ENCODE measurements at regions not wholly inside any gene's neighbourhood (a gene's known extent, or its start where the extent isn't known, plus 50 kb on each side); places are given as distances from the start of the nearest gene placed in this dataset.

- H3K27me3 ChIP-seq (ENCODE audit: control insufficient read depth in 1 of 2, insufficient read depth in 2 of 2, low read length in 1 of 2) = no peaks in the 10 kb centered on the region
- DNase-seq = no peak
- H3K4me1 ChIP-seq (ENCODE audit: control insufficient read depth in 1 of 2, insufficient read depth in 2 of 2, low read length in 2 of 2) = no peaks in the 10 kb centered on the region
- H3K36me3 ChIP-seq (ENCODE audit: control insufficient read depth in 1 of 2, insufficient read depth in 2 of 2, low read length in 1 of 2) = no peaks in the 10 kb centered on the region
- no peak for ATAC-seq (ENCODE audit: low FRiP score)
- intact Hi-C loops (cut with DNase I) = no loop called here
- H3K9me3 ChIP-seq (ENCODE audit: control insufficient read depth, low read length) = peaks cover 1% of the 10 kb centered on the region
- no peak overlapping the region for H3K27ac ChIP-seq (ENCODE audit: low read depth in 1 of 2, low read length in 2 of 2)
- 75 to 77% methylated on average over 9 of the region's 9 CpGs for WGBS, 2 donors
- H3K4me3 ChIP-seq (ENCODE audit: low read length in 2 of 2) = no peak overlapping the region
These were observed 85.2 kb downstream of the TBX19 start for GRCh38 chr1:168365719-168366479.

Small RNA genes lying in the stretch of these regions (microRNA-seq; reads per million reads assigned to microRNA genes)
- 0 reads per million in 2 donors for gene MIR557
